Sigmoid colon (tissue), 6 donors: ENCODE measurements at regions not wholly inside any gene's neighbourhood (a gene's known extent, or its start where the extent isn't known, plus 50 kb on each side); places are given as distances from the start of the nearest gene placed in this dataset.

Source experiments
- DNase-seq: peaks from one replicate; pipeline ENCODE4 v3.0.0-alpha.2; 2019
- H3K27ac ChIP-seq, 4 donors: fragments of 200-600 bp; sonication (generic); one replicate each; pipeline ENCODE4 v1.5.1; 2016 to 2019; ENCODE audit warnings: mild to moderate bottlenecking in 1 of 4
- H3K27me3 ChIP-seq, 3 donors: fragments of 200-600 bp; sonication (generic); one replicate each; pipeline ENCODE4 v1.5.1; 2019; ENCODE audit warnings: mild to moderate bottlenecking in 1 of 3
- H3K36me3 ChIP-seq, 4 donors: fragments of 200-600 bp; sonication (generic); one replicate each; pipeline ENCODE4 v1.5.1; 2016 to 2019
- H3K4me1 ChIP-seq, 4 donors: fragments of 200-600 bp; sonication (generic); one replicate each; pipeline ENCODE4 v1.5.1; 2017 to 2019
- H3K4me3 ChIP-seq, 4 donors: fragments of 200-600 bp; sonication (generic); one replicate each; pipeline ENCODE4 v1.5.1; 2017 to 2019; ENCODE audit warnings: mild to moderate bottlenecking in 2 of 4, moderate library complexity in 1 of 4
- H3K9me3 ChIP-seq, 4 donors: fragments of 200-600 bp in 3 of 4; sonication (generic) in 3 of 4; one replicate each; pipeline versions ENCODE4 v1.5.1 to v1.6.1; 2013 to 2019
- CTCF ChIP-seq, 4 experiments: fragments of 450-650 bp in 3 of 4; fragments of 200-600 bp in 1 of 4; IDR thresholded peaks; one replicate each; pipeline ENCODE4 v1.5.1; 2016 to 2019; ENCODE audit warnings: antibody characterized with exemption in 4 of 4, mild to moderate bottlenecking in 3 of 4, moderate library complexity in 2 of 4
- EP300 ChIP-seq, 4 donors: sonication (generic); formaldehyde crosslinking; IDR thresholded peaks; one replicate each; pipeline ENCODE4 v1.6.1; 2017; ENCODE audit warnings: antibody characterized with exemption in 4 of 4
- POLR2A ChIP-seq, 2 donors: fragments of 450-650 bp; IDR thresholded peaks; one replicate each; pipeline ENCODE4 v1.6.1; 2016; ENCODE audit warnings: antibody characterized with exemption in 2 of 2, mild to moderate bottlenecking in 2 of 2, moderate library complexity in 2 of 2
- POLR2AphosphoS5 ChIP-seq, 4 donors: sonication (generic); formaldehyde crosslinking; IDR thresholded peaks; one replicate each; pipeline ENCODE4 v1.6.1; 2017; ENCODE audit warnings: antibody characterized with exemption in 4 of 4
- WGBS, 2 donors: extraction: QIAGEN DNeasy Blood & Tissue Kit; methylation state at CpG; one replicate each; pipeline ENCODE4 v1.1.7; 2013; 5-methylcytosine and 5-hydroxymethylcytosine counted together
- intact Hi-C: fragments of 100-400 bp; cut with DNase I; formaldehyde crosslinking; loops from one replicate; pipeline ENCODE4 v1.15.1; 2023
- donor health status: healthy with polysubstance abuse.
- donor health status: healthy.

DNA sequence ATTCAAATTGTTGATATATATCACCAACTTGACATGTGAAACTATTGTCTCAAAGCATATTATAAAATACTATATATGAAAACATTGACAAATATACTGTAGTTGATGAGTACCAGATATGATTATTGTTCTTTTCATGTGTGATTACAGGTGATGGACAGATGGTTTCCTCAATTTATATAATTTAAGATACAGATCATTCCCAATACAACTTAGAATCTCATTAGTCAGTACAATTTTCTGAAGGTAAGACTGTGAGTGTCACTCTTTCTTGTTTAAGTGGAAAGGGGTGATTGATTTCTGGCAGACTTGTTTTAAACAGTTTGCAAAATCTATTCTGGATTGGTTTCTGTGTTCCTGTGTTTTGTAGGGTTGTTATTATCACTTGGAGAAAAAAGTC, 498.8 kb downstream of the IRS2 start:
- H3K27me3 ChIP-seq, result no peaks in the 10 kb centered on the region
- DNase-seq, result no peak
- no peaks in the 10 kb centered on the region for H3K36me3 ChIP-seq
- no peak overlapping the region for H3K27ac ChIP-seq
- H3K9me3 ChIP-seq, result no peaks in the 10 kb centered on the region
- H3K4me3 ChIP-seq, result no peak overlapping the region
- no peaks in the 10 kb centered on the region for H3K4me1 ChIP-seq
- TF ChIP-seq POLR2AphosphoS5 (IDR thresholded peaks at IDR 0.05) (no peak), CTCF (IDR thresholded peaks at IDR 0.05) (no peak), EP300 (IDR thresholded peaks at IDR 0.05) (no peak), POLR2A (IDR thresholded peaks at IDR 0.05) (no peak)
- intact Hi-C loops, result no loop called here

DNA sequence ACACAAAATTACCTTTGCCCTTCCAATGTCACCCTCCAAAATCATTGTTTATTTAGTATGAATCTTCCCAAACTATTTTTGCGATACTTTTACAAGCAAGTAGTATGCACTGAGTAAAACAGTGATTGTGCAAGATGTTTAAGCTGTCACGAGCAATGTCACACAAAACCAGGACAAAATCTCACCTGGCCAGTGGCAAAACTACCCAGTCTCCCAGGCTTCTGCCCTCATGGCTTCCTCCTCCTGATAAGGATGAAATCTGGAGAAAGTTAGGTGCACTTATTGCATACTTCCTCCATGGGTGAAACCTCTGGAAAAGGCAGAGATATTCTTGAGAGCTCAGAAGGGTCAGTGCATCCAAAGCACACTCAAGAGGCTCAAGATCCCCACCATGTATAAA, 500.8 kb downstream of the IRS2 start:
- intact Hi-C loops, result no loop called here
- Histone ChIP-seq H3K4me3 (no peak overlapping the region), H3K27me3 (no peaks in the 10 kb centered on the region), H3K9me3 (no peaks in the 10 kb centered on the region), H3K4me1 (no peaks in the 10 kb centered on the region), H3K27ac (no peak overlapping the region), H3K36me3 (no peaks in the 10 kb centered on the region)
- no peak for TF ChIP-seq POLR2AphosphoS5 (IDR thresholded peaks at IDR 0.05)
- no peak for TF ChIP-seq POLR2A (IDR thresholded peaks at IDR 0.05)
- TF ChIP-seq EP300 (IDR thresholded peaks at IDR 0.05), result no peak
- TF ChIP-seq CTCF (IDR thresholded peaks at IDR 0.05), result no peak
- DNase-seq, result no peak
- WGBS, 2 donors, result 68 to 79% methylated on average over 2 of the region's 2 CpGs

DNA sequence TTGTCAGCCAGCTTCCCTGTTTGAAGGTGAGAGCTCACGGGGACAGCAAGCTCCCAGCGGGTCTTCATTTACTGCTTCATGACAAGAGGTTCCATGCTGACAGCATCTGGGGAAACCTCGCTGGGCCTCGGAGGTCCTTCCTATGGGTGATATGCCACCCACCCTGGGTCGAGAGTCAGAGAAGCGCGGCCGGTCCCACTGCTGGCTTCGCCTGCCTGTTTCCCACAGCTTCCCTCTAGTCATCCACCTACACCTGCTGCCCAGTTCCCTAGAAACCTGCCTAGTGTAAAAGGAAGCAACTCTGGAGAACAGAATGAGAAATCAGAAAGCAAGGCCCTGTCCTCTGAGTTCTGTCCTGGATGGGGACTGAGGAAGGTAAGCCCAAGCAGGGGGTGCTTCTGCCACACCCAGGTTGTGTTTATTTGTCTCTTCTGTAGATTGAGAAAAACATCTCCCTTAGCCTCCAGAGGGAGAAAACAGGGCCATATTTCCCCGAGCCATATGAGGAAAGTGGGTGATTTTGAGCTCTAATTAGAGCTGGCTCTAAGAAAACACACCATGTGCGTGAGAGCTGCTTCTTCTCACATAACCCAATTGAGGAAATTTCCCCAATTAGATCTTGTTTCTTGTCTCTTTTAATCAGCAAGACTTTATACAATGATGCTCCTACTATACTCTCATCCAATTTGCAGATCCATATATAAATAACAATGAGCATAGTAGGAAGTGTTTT, 504.3 kb downstream of the IRS2 start:
- H3K9me3 ChIP-seq, result no peaks in the 10 kb centered on the region
- no peaks in the 10 kb centered on the region for H3K27me3 ChIP-seq
- H3K27ac ChIP-seq, result no peak overlapping the region
- no peak for DNase-seq
- TF ChIP-seq POLR2AphosphoS5 (IDR thresholded peaks at IDR 0.05) (no peak), POLR2A (IDR thresholded peaks at IDR 0.05) (no peak), EP300 (IDR thresholded peaks at IDR 0.05) (no peak), CTCF (IDR thresholded peaks at IDR 0.05) (no peak)
- WGBS, 2 donors, result 87 to 92% methylated on average over 11 of the region's 11 CpGs
- intact Hi-C loops, result no loop called here
- no peak overlapping the region for H3K4me3 ChIP-seq
- no peaks in the 10 kb centered on the region for H3K4me1 ChIP-seq
- no peaks in the 10 kb centered on the region for H3K36me3 ChIP-seq

- Histone ChIP-seq H3K4me3 (no peak overlapping the region), H3K9me3 (no peaks in the 10 kb centered on the region), H3K27ac (no peak overlapping the region), H3K27me3 (no peaks in the 10 kb centered on the region), H3K4me1 (no peaks in the 10 kb centered on the region), H3K36me3 (no peaks in the 10 kb centered on the region)
- TF ChIP-seq POLR2AphosphoS5 (IDR thresholded peaks at IDR 0.05) (no peak), CTCF (IDR thresholded peaks at IDR 0.05) (no peak), POLR2A (IDR thresholded peaks at IDR 0.05) (no peak), EP300 (IDR thresholded peaks at IDR 0.05) (no peak)
- WGBS, 2 donors, result 78 to 81% methylated on average over 11 of the region's 11 CpGs
- intact Hi-C loops, result no loop called here
- DNase-seq, result no peak
Observed at GRCh38 chr13:109281017-109281902, 505.1 kb downstream of the IRS2 start.
